GM12878 (cell line): ENCODE measurements at regions not wholly inside any gene's neighbourhood (a gene's known extent, or its start where the extent isn't known, plus 50 kb on each side); places are given as distances from the start of the nearest gene placed in this dataset.

ENCODE experiments used
- ASH2L ChIP-seq: fragments of 300-600, 200-600 bp; sonication (generic); IDR thresholded peaks from 2 replicates; pipeline ENCODE4 v1.6.1; 2017; ENCODE audit warnings: low read depth, mild to moderate bottlenecking, borderline replicate concordance
- ATF7 ChIP-seq: fragments of 450-650 bp; IDR thresholded peaks from 2 replicates; pipeline ENCODE4 v1.6.1; 2016; ENCODE audit warnings: low read depth, mild to moderate bottlenecking
- BACH1 ChIP-seq: fragments of 450-650 bp; IDR thresholded peaks from 2 replicates; pipeline ENCODE4 v1.6.1; 2017; ENCODE audit warnings: mild to moderate bottlenecking, borderline replicate concordance
- IKZF1 ChIP-seq: fragments of 450-650 bp; conservative IDR thresholded peaks from 2 replicates; pipeline ENCODE4 v1.6.1; 2017; ENCODE audit warnings: antibody characterized with exemption, mild to moderate bottlenecking
- JUND ChIP-seq: IDR thresholded peaks from 2 replicates; pipeline ENCODE4 v1.6.1; 2012; ENCODE audit warnings: low read depth, mild to moderate bottlenecking, low read length, improper control_type of control experiment, moderate library complexity
- LARP7 ChIP-seq: fragments of 450-650 bp; IDR thresholded peaks from 2 replicates; pipeline ENCODE4 v1.6.1; 2017; ENCODE audit warnings: mild to moderate bottlenecking
- MTA2 ChIP-seq: fragments of 450-650 bp; IDR thresholded peaks from 2 replicates; pipeline ENCODE4 v1.6.1; 2016; ENCODE audit warnings: low read depth, mild to moderate bottlenecking, moderate library complexity
- NFIC ChIP-seq: IDR thresholded peaks from 2 replicates; pipeline ENCODE4 v1.6.1; 2012; ENCODE audit warnings: low read depth, mild to moderate bottlenecking, inconsistent platforms, low read length, moderate library complexity
- NFYB ChIP-seq: IDR thresholded peaks from 2 replicates; pipeline ENCODE4 v1.6.1; 2011; ENCODE audit warnings: low read depth, mild to moderate bottlenecking, low read length, improper control_type of control experiment, moderate library complexity; ENCODE audit not compliant: insufficient read depth
- POLR2A ChIP-seq: IDR thresholded peaks from 2 replicates; pipeline ENCODE4 v1.6.1; 2011; ENCODE audit warnings: low read depth, mild to moderate bottlenecking, low read length
- POU2F2 ChIP-seq: IDR thresholded peaks from 3 replicates; pipeline ENCODE4 v1.6.1; 2011; ENCODE audit warnings: low read depth, mild to moderate bottlenecking, low read length, borderline replicate concordance
- RCOR1 ChIP-seq: conservative IDR thresholded peaks from 2 replicates; pipeline ENCODE4 v1.6.1; 2012; ENCODE audit warnings: low read depth, low read length, improper control_type of control experiment
- RELA ChIP-seq: fragments of 450-650 bp; IDR thresholded peaks from 2 replicates; pipeline ENCODE4 v1.8.0; 2014; ENCODE audit warnings: borderline replicate concordance; ENCODE audit not compliant: partially characterized antibody
- STAT1 ChIP-seq: fragments of 450-650 bp; conservative IDR thresholded peaks from 2 replicates; pipeline ENCODE4 v1.6.1; 2014; ENCODE audit warnings: antibody characterized with exemption, mild to moderate bottlenecking
- TARDBP ChIP-seq: IDR thresholded peaks from 2 replicates; pipeline ENCODE4 v1.6.1; 2016; ENCODE audit warnings: borderline replicate concordance
- TCF7 ChIP-seq: IDR thresholded peaks from 2 replicates; pipeline ENCODE4 v1.6.1; 2014; ENCODE audit warnings: antibody characterized with exemption, borderline replicate concordance
- ZNF217 ChIP-seq: fragments of 450-650 bp; IDR thresholded peaks from 2 replicates; pipeline ENCODE4 v1.6.1; 2017; ENCODE audit warnings: antibody characterized with exemption, mild to moderate bottlenecking
- TF ChIP-seq, protein P1 (sequence below): fragments of 450-650 bp; formaldehyde crosslinking; IDR thresholded peaks from 2 replicates; pipeline ENCODE4 v1.4.0; 2020; ENCODE audit warnings: mild to moderate bottlenecking, moderate library complexity
- TF ChIP-seq, protein P2 (sequence below), 3 experiments: IDR thresholded peaks in 2 of 3; conservative IDR thresholded peaks in 1 of 3; 2 replicates each; pipeline ENCODE4 v1.5.1; 2011; ENCODE audit warnings: low read depth in 3 of 3, low read length in 3 of 3, mild to moderate bottlenecking in 3 of 3, control low read depth in 2 of 3, moderate library complexity in 2 of 3, inconsistent platforms in 1 of 3, mixed read lengths in 1 of 3; ENCODE audit not compliant: control insufficient read depth in 2 of 3, insufficient read depth in 1 of 3; ENCODE audit errors: extremely low read depth in 1 of 3
- TF ChIP-seq, protein P3 (sequence below): fragments of 450-650 bp; conservative IDR thresholded peaks from 2 replicates; pipeline ENCODE4 v1.6.1; 2017; ENCODE audit warnings: mild to moderate bottlenecking, moderate library complexity

DNA sequence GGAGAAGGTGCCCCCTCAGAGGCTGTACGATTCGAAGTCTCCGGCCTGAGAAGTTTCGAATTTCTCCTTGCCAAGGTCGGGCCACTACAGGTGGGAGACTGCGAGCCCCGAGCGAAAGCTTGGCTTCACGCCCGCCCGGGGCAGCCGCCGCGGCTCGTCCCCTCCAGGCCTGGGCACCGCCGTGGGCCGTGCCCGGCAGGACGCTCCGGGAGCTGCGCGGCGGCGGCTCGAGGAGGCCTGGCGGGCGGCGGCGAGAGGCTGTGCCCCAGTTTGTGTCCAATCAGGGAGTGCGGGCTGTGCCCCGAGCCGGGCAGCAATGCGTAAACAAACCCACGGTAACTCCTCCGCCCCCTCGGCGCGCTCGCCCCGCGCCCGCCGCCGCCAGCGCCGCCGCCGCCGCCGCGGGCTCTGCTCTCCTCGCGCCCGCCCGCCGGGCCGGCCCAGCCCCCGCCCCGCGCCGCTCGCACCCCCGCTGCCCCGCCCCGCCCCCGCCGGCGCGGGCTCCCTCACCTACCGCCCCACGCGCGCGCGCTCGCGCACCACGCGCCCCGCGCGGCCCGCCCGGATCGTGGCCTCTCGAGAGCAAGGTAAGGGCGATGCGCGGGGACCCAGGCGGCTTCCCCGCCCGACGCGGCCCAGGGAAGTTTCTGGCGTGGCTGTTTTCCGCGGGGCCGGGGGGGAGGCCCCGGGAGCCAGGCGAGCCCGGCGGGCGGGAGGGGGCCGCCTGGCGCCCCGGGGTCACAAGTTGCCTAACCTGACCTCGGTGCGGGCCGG, 57.8 kb upstream of the PCGF5 start (continued):
- no peak for TF ChIP-seq ASH2L
- no peak for TF ChIP-seq RCOR1
- no peak for TF ChIP-seq STAT1
- TF ChIP-seq, protein P1, sequence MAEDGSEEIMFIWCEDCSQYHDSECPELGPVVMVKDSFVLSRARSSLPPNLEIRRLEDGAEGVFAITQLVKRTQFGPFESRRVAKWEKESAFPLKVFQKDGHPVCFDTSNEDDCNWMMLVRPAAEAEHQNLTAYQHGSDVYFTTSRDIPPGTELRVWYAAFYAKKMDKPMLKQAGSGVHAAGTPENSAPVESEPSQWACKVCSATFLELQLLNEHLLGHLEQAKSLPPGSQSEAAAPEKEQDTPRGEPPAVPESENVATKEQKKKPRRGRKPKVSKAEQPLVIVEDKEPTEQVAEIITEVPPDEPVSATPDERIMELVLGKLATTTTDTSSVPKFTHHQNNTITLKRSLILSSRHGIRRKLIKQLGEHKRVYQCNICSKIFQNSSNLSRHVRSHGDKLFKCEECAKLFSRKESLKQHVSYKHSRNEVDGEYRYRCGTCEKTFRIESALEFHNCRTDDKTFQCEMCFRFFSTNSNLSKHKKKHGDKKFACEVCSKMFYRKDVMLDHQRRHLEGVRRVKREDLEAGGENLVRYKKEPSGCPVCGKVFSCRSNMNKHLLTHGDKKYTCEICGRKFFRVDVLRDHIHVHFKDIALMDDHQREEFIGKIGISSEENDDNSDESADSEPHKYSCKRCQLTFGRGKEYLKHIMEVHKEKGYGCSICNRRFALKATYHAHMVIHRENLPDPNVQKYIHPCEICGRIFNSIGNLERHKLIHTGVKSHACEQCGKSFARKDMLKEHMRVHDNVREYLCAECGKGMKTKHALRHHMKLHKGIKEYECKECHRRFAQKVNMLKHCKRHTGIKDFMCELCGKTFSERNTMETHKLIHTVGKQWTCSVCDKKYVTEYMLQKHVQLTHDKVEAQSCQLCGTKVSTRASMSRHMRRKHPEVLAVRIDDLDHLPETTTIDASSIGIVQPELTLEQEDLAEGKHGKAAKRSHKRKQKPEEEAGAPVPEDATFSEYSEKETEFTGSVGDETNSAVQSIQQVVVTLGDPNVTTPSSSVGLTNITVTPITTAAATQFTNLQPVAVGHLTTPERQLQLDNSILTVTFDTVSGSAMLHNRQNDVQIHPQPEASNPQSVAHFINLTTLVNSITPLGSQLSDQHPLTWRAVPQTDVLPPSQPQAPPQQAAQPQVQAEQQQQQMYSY (CRISPR knock-in tag) = no peak
- peak; percentile 28; the same call in 1 of the 2 replicates for TF ChIP-seq LARP7
- TF ChIP-seq TARDBP = no peak
- no peak for TF ChIP-seq ATF7
- no peak for TF ChIP-seq JUND
- TF ChIP-seq, protein P2, sequence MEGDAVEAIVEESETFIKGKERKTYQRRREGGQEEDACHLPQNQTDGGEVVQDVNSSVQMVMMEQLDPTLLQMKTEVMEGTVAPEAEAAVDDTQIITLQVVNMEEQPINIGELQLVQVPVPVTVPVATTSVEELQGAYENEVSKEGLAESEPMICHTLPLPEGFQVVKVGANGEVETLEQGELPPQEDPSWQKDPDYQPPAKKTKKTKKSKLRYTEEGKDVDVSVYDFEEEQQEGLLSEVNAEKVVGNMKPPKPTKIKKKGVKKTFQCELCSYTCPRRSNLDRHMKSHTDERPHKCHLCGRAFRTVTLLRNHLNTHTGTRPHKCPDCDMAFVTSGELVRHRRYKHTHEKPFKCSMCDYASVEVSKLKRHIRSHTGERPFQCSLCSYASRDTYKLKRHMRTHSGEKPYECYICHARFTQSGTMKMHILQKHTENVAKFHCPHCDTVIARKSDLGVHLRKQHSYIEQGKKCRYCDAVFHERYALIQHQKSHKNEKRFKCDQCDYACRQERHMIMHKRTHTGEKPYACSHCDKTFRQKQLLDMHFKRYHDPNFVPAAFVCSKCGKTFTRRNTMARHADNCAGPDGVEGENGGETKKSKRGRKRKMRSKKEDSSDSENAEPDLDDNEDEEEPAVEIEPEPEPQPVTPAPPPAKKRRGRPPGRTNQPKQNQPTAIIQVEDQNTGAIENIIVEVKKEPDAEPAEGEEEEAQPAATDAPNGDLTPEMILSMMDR (IDR thresholded peaks at IDR 0.05 in 2 of 3, conservative IDR thresholded peaks at IDR 0.05 in 1 of 3; ENCODE audit: control insufficient read depth in 2 of 3, extremely low read depth in 1 of 3, insufficient read depth in 1 of 3, low read depth in 3 of 3, low read length in 3 of 3) = no peak
- TF ChIP-seq NFYB = peak; percentile 38; the same call in 1 of the 2 replicates
- no peak for TF ChIP-seq MTA2
- no peak for TF ChIP-seq POU2F2
- TF ChIP-seq BACH1 = peak; percentile 62; the same call in 1 of the 2 replicates
- peak; percentile 63 for TF ChIP-seq IKZF1
- TF ChIP-seq, protein P3, sequence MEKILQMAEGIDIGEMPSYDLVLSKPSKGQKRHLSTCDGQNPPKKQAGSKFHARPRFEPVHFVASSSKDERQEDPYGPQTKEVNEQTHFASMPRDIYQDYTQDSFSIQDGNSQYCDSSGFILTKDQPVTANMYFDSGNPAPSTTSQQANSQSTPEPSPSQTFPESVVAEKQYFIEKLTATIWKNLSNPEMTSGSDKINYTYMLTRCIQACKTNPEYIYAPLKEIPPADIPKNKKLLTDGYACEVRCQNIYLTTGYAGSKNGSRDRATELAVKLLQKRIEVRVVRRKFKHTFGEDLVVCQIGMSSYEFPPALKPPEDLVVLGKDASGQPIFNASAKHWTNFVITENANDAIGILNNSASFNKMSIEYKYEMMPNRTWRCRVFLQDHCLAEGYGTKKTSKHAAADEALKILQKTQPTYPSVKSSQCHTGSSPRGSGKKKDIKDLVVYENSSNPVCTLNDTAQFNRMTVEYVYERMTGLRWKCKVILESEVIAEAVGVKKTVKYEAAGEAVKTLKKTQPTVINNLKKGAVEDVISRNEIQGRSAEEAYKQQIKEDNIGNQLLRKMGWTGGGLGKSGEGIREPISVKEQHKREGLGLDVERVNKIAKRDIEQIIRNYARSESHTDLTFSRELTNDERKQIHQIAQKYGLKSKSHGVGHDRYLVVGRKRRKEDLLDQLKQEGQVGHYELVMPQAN = peak; percentile 44; the same call in 1 of the 2 replicates
- TF ChIP-seq TCF7 = no peak
- TF ChIP-seq ZNF217 = no peak
- peak; percentile 29 for TF ChIP-seq RELA
- peak; percentile 38 for TF ChIP-seq POLR2A
- TF ChIP-seq NFIC = no peak
